GM23338 (cell line): ENCODE measurements at regions not wholly inside any gene's neighbourhood (a gene's known extent, or its start where the extent isn't known, plus 50 kb on each side); places are given as distances from the start of the nearest gene placed in this dataset.

Experiments used
- EZH2 ChIP-seq: fragments of 200-600 bp; sonication (generic); IDR thresholded peaks from one replicate; pipeline ENCODE4 v1.8.0; 2017; ENCODE audit warnings: antibody characterized with exemption, mild to moderate bottlenecking, low read depth; ENCODE audit not compliant: unreplicated experiment
- EZH2phosphoT487 ChIP-seq: fragments of 200-600 bp; sonication (generic); IDR thresholded peaks from one replicate; pipeline ENCODE4 v1.8.1; 2018; ENCODE audit warnings: antibody characterized with exemption; ENCODE audit not compliant: unreplicated experiment
- POLR2AphosphoS5 ChIP-seq: IDR thresholded peaks from 2 replicates; pipeline ENCODE4 v1.6.1; 2016; ENCODE audit warnings: antibody characterized with exemption, low read depth
- REST ChIP-seq: IDR thresholded peaks from one replicate; pipeline ENCODE4 v1.6.1; 2018; ENCODE audit warnings: antibody characterized with exemption; ENCODE audit not compliant: unreplicated experiment
- STAT1 ChIP-seq: IDR thresholded peaks from one replicate; pipeline ENCODE4 v1.6.1; 2016; ENCODE audit warnings: antibody characterized with exemption; ENCODE audit not compliant: unreplicated experiment
- ZNF114 ChIP-seq: fragments of 250-450 bp; sonication (Bioruptor Pico); IDR thresholded peaks from 2 replicates; pipeline ENCODE4 v1.5.0; 2020; ENCODE audit warnings: mild to moderate bottlenecking, moderate library complexity
- ZNF331 ChIP-seq: fragments of 250-450 bp; sonication (Bioruptor Pico); IDR thresholded peaks from 2 replicates; pipeline ENCODE4 v1.5.0; 2020; ENCODE audit warnings: low read depth, mild to moderate bottlenecking, moderate library complexity
- TF ChIP-seq, protein P1 (sequence below), 2 experiments: fragments of 200-600 bp in 1 of 2; sonication (generic) in 1 of 2; conservative IDR thresholded peaks; 2 replicates each; pipeline versions ENCODE4 v1.5.1 to v1.6.1; 2016 to 2017; ENCODE audit warnings: antibody characterized with exemption in 2 of 2, low read depth in 2 of 2, mild to moderate bottlenecking in 2 of 2, moderate library complexity in 1 of 2
- TF ChIP-seq, protein P2 (sequence below): IDR thresholded peaks from 2 replicates; pipeline ENCODE4 v1.6.1; 2016; ENCODE audit warnings: antibody characterized with exemption

DNA sequence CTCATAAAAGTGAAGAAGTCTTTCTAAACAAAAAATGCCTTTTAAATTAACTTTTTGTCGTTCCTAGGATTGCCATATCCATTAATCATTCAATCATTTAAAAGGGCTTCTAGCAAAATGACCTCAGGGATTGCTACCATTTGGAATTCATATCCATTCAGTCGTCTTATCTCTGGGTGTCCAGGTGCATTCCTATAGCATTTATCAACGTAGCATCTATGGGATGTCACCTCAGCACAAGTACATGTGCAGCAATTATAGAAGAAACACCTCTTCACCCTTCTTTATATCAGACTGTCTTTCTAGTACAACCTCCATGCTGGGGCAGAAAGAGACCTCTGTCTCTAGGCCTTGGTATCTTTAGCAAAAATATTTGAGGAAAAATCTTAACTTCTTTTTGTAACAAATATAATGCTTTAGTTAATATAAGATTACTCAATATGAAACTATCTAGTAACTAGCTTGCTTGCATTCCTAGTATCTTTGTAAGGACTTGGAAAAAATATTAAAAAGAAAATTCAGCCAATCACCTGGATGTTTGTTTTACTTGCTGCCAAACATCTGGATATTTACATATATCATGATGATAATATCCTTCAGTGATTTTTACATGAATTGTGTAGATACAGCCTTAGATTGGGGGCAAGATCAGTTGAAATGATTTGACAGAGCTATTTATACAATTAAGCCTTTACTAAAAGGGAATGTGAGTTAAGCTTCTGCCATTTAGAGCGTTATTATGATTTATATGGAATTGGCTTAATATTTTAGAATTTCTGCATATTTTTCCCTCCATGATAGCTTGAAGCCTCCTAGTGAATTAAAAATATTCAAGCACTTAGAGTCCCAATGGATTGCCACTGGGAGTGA lies 356.8 kb downstream of the HDGFL1 start:
- TF ChIP-seq, protein P1, sequence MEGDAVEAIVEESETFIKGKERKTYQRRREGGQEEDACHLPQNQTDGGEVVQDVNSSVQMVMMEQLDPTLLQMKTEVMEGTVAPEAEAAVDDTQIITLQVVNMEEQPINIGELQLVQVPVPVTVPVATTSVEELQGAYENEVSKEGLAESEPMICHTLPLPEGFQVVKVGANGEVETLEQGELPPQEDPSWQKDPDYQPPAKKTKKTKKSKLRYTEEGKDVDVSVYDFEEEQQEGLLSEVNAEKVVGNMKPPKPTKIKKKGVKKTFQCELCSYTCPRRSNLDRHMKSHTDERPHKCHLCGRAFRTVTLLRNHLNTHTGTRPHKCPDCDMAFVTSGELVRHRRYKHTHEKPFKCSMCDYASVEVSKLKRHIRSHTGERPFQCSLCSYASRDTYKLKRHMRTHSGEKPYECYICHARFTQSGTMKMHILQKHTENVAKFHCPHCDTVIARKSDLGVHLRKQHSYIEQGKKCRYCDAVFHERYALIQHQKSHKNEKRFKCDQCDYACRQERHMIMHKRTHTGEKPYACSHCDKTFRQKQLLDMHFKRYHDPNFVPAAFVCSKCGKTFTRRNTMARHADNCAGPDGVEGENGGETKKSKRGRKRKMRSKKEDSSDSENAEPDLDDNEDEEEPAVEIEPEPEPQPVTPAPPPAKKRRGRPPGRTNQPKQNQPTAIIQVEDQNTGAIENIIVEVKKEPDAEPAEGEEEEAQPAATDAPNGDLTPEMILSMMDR (conservative IDR thresholded peaks at IDR 0.05; ENCODE audit: low read depth in 2 of 2): no peak
- TF ChIP-seq POLR2AphosphoS5 (no peak), ZNF114 (CRISPR knock-in tag) (no peak), EZH2 (no peak), STAT1 (no peak), EZH2phosphoT487 (no peak), REST (no peak), ZNF331 (CRISPR knock-in tag) (no peak)
- TF ChIP-seq, protein P2, sequence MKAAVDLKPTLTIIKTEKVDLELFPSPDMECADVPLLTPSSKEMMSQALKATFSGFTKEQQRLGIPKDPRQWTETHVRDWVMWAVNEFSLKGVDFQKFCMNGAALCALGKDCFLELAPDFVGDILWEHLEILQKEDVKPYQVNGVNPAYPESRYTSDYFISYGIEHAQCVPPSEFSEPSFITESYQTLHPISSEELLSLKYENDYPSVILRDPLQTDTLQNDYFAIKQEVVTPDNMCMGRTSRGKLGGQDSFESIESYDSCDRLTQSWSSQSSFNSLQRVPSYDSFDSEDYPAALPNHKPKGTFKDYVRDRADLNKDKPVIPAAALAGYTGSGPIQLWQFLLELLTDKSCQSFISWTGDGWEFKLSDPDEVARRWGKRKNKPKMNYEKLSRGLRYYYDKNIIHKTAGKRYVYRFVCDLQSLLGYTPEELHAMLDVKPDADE: no peak
